GM19455 (cell line): ENCODE measurements at regions not wholly inside any gene's neighbourhood (a gene's known extent, or its start where the extent isn't known, plus 50 kb on each side); places are given as distances from the start of the nearest gene placed in this dataset.

ENCODE experiments used
- ATAC-seq: cut with Tn5 transposase; IDR thresholded peaks from one replicate; pipeline ENCODE4 v1.9.1; 2021; ENCODE audit not compliant: unreplicated experiment

DNA sequence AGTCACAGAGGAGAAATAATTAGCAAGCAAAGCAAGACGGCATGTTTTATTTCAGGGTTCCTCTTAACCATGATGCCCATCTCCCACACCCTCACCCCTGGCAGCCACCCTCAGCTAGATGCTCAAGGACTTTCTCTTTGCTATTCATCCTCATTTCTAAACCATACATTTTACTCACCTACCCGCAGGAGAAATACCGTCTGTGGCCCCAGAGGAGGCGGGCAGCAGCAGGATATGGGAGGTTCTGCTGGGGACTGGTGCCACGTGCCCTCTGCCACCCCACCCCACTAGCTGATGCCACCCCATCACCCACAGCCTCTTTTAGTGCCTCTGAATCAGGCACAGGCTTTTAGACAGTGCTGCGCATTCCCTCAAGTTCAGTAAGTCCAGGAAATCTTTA is 168.7 kb upstream of the ITGB1 start:
- ATAC-seq = no peak

- no peak for ATAC-seq
Observed at GRCh38 chr10:33125522-33126517, 167.8 kb upstream of the ITGB1 start.

GRCh38 chr10:33125111-33125510 is 167.1 kb upstream of the ITGB1 start:
- no peak for ATAC-seq

GRCh38 chr10:33123680-33124079 is 165.7 kb upstream of the ITGB1 start:
- no peak for ATAC-seq

DNA sequence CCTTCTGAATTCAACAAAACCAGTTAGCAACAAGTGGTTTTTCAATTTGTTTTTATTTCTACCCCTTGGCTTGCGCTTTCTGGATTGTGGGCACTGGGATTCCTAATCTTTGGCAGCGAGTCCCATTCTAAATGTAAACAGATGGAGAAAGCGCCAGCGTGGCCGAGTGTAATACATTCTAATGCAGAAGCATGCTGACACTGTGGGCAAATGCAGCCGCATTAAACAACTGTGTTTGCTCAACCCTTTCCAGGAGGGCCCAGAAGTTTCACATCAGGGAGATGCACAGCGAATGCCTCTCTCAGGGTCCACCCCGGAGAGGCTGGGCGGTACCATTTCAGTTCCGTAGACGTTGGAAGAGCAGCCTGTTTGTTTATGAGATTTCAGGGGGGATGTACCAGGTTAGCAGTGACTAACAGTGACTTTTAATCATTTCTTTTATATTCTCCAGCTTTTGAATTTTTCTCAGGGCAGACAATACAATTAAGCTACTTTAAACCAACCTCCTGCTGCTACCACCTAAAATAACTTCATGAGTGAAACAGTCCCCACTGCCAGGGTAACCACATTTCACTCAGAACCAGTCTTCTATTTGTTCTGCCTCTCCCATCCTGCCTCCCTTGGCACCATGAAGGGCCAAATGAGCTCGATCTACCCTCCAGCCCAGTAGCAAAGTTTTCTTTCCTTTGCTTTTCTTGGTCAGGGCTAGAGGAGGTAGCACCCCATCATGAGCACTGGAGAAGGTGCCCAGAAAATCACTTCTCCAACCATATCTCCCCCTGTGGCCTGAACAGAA is 164.2 kb upstream of the ITGB1 start:
- no peak for ATAC-seq

- ATAC-seq = no peak
Observed at GRCh38 chr10:33120700-33121099, 162.7 kb upstream of the ITGB1 start.

DNA sequence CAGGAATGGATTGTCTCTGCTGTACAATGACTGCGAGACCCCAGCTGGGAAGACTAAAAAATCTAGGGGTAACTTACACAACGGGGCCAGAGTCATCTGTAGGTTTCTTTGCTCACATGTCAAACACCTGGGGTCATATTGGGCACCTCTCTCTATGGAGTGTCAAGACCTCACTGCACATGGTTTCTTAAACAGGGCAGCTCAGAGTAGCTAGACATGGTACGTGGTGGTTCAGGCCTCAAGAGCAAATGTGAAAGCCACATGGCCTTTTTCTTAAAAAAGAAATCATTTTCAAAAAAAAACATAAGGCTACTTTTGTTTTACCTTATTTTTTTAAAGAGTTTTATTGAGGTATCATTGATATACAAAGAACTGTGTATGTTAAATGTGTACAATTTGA is 162.2 kb upstream of the ITGB1 start:
- no peak for ATAC-seq

- ATAC-seq = no peak
Observed at GRCh38 chr10:33117816-33118215, 159.8 kb upstream of the ITGB1 start.

- ATAC-seq = no peak
Observed at GRCh38 chr10:33117230-33117629, 159.2 kb upstream of the ITGB1 start.

- no peak for ATAC-seq
Observed at GRCh38 chr10:33115738-33116719, 158.0 kb upstream of the ITGB1 start.

GRCh38 chr10:33114451-33114952 is 156.5 kb upstream of the ITGB1 start:
- no peak for ATAC-seq

DNA sequence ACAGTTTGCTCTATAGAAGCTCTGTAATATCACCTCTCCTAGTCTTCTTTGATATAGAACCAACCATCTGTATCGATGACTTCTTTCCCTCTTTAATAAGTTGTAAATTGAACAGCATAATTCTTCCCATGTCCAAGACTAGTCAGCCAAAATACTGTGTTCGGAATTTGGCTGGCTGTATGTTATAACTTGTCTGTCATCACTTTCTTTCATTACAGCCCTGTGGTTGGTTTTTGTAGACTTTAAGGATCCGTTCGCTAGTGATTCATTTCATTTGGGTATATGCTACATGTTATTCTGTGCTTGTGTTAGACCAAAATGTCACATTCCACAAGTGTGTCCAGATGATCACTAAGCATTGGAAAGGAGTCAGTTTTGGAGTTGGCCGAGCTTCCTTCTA is 155.4 kb upstream of the ITGB1 start:
- no peak for ATAC-seq

GRCh38 chr10:33112831-33113455 is 154.9 kb upstream of the ITGB1 start:
- no peak for ATAC-seq

- no peak for ATAC-seq
Observed at GRCh38 chr10:33111488-33112051, 153.5 kb upstream of the ITGB1 start.

GRCh38 chr10:33109788-33110469 is 151.9 kb upstream of the ITGB1 start:
- no peak for ATAC-seq

- ATAC-seq = no peak
Observed at GRCh38 chr10:33109384-33109783, 151.4 kb upstream of the ITGB1 start.

DNA sequence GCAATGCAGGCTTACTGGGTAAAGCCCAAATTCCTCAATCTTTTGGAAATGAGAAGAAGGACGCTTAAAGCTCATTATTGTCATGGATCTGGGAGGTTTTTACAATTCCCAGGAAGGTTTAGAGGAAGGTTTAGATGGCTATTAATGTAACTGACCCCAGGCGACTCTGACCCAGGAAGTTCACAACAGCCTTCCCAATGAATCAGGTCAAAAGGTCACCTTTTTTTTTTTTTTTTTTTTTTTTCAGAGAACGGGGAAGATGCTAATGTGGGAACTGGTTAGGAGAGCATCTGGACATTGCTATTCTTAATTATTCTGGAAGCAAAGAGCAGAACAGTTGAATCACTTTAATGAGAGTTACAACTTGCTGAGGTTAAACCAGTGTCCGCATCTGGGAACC is 149.9 kb upstream of the ITGB1 start:
- no peak for ATAC-seq

GRCh38 chr10:33106767-33107166 is 148.7 kb upstream of the ITGB1 start:
- ATAC-seq = no peak

- ATAC-seq = no peak
Observed at GRCh38 chr10:33103863-33104379, 145.9 kb upstream of the ITGB1 start.
